CD8-positive, alpha-beta memory T cell (primary cell): ENCODE measurements at regions not wholly inside any gene's neighbourhood (a gene's known extent, or its start where the extent isn't known, plus 50 kb on each side); places are given as distances from the start of the nearest gene placed in this dataset.
A peak's percentile ranks its signal among the peaks of the same experiment; 100 is the strongest.

Experiments used
- CTCF ChIA-PET: fragments of 350-600 bp; sonication (Branson Sonifier 250); formaldehyde crosslinking; loops from one replicate; lab custom pipeline; 2021; ENCODE audit warnings: antibody characterized with exemption; lab: Charles Lee
- POLR2A ChIA-PET: fragments of 350-600 bp; sonication (Branson Sonifier 250); formaldehyde crosslinking; loops from one replicate; lab custom pipeline; 2021; ENCODE audit warnings: antibody characterized with exemption; lab: Charles Lee
- DNase-seq, 5 donors: peaks; one replicate each; pipeline versions ENCODE4 v3.0.0 to v3.0.0-alpha.2; 2020 to 2022; ENCODE audit warnings: mixed read lengths in 1 of 5
- H3K27ac ChIP-seq: one replicate; pipeline ENCODE4 v1.7.0; 2013; ENCODE audit warnings: low read depth, mild to moderate bottlenecking, low read length, moderate library complexity
- H3K27me3 ChIP-seq: 2 replicates; pipeline ENCODE4 v1.7.0; 2013; ENCODE audit warnings: low read length, mild to moderate bottlenecking; ENCODE audit not compliant: insufficient read depth, poor library complexity, severe bottlenecking
- H3K36me3 ChIP-seq: 2 replicates; pipeline ENCODE4 v1.7.0; 2013; ENCODE audit warnings: mild to moderate bottlenecking, low read length, moderate library complexity; ENCODE audit not compliant: insufficient read depth
- H3K4me1 ChIP-seq: 2 replicates; pipeline ENCODE4 v1.7.0; 2013; ENCODE audit warnings: mild to moderate bottlenecking, low read length, moderate library complexity; ENCODE audit not compliant: insufficient read depth
- H3K4me3 ChIP-seq: 2 replicates; pipeline ENCODE4 v1.7.0; 2013; ENCODE audit warnings: mild to moderate bottlenecking, low read length
- H3K9me3 ChIP-seq: 2 replicates; pipeline ENCODE4 v1.7.0; 2013; ENCODE audit warnings: mild to moderate bottlenecking, low read length
- H3K27ac Mint-ChIP-seq, 8 donors: one replicate each; pipeline ENCODE4 v1.8.0; 2020 to 2021; ENCODE audit warnings: mixed read lengths in 8 of 8, mild to moderate bottlenecking in 6 of 8, inconsistent platforms in 3 of 8, moderate library complexity in 3 of 8
- H3K27me3 Mint-ChIP-seq, 2 donors: one replicate each; pipeline ENCODE4 v1.8.0; 2020 to 2021; ENCODE audit warnings: mixed read lengths in 2 of 2, mild to moderate bottlenecking in 1 of 2, moderate library complexity in 1 of 2
- H3K36me3 Mint-ChIP-seq, 3 donors: one replicate each; pipeline ENCODE4 v1.8.0; 2020 to 2021; ENCODE audit warnings: mixed read lengths in 3 of 3, inconsistent platforms in 1 of 3, mild to moderate bottlenecking in 1 of 3
- H3K4me1 Mint-ChIP-seq, 3 donors: one replicate each; pipeline ENCODE4 v1.8.0; 2020 to 2021; ENCODE audit warnings: mixed read lengths in 3 of 3, inconsistent platforms in 1 of 3, mild to moderate bottlenecking in 1 of 3
- H3K4me3 Mint-ChIP-seq, 7 donors: one replicate each; pipeline ENCODE4 v1.8.0; 2020 to 2021; ENCODE audit warnings: mixed read lengths in 7 of 7, mild to moderate bottlenecking in 6 of 7, moderate library complexity in 4 of 7, inconsistent platforms in 2 of 7
- H3K9me3 Mint-ChIP-seq, 5 donors: one replicate each; pipeline ENCODE4 v1.8.0; 2020 to 2022; ENCODE audit warnings: mixed read lengths in 5 of 5, mild to moderate bottlenecking in 3 of 5, moderate library complexity in 2 of 5, inconsistent platforms in 1 of 5

GRCh38 chr2:12096788-12097449 lies 350.5 kb downstream of the LPIN1 start:
- Mint-ChIP-seq H3K36me3 (peaks cover 0 to 9% (median 7%) of the 10 kb centered on the region in 3 donors), H3K27me3 (peaks cover 5 to 6% of the 10 kb centered on the region in 2 donors), H3K27ac (no peak overlapping the region), H3K9me3 (no peaks in the 10 kb centered on the region), H3K4me1 (peaks cover 0 to 10% (median 6%) of the 10 kb centered on the region in 3 donors), H3K4me3 (no peak overlapping the region)
- Histone ChIP-seq H3K27ac (no peak overlapping the region), H3K9me3 (no peaks in the 10 kb centered on the region), H3K4me3 (no peak overlapping the region), H3K27me3 (no peaks in the 10 kb centered on the region), H3K4me1 (no peaks in the 10 kb centered on the region), H3K36me3 (no peaks in the 10 kb centered on the region)
- ChIA-PET CTCF (no interaction called here), POLR2A (no interaction called here)
- DNase-seq: no peak

GRCh38 chr2:12097859-12098258 lies 351.4 kb downstream of the LPIN1 start:
- Histone ChIP-seq H3K4me1 (no peaks in the 10 kb centered on the region), H3K36me3 (no peaks in the 10 kb centered on the region), H3K9me3 (no peaks in the 10 kb centered on the region), H3K4me3 (no peak overlapping the region), H3K27me3 (no peaks in the 10 kb centered on the region), H3K27ac (no peak overlapping the region)
- H3K4me3 Mint-ChIP-seq: no peak overlapping the region
- no peaks in the 10 kb centered on the region for H3K9me3 Mint-ChIP-seq
- no peak for DNase-seq
- ChIA-PET POLR2A (no interaction called here), CTCF (no interaction called here)
- peaks cover 0 to 10% (median 7%) of the 10 kb centered on the region in 3 donors for H3K4me1 Mint-ChIP-seq
- peaks cover 5 to 6% of the 10 kb centered on the region in 2 donors for H3K27me3 Mint-ChIP-seq
- no peak overlapping the region for H3K27ac Mint-ChIP-seq
- peaks cover 0 to 6% (median 5%) of the 10 kb centered on the region in 3 donors for H3K36me3 Mint-ChIP-seq

GRCh38 chr2:12099374-12099773 lies 352.9 kb downstream of the LPIN1 start:
- Histone ChIP-seq H3K27ac (no peak overlapping the region), H3K9me3 (no peaks in the 10 kb centered on the region), H3K36me3 (no peaks in the 10 kb centered on the region), H3K27me3 (no peaks in the 10 kb centered on the region), H3K4me1 (no peaks in the 10 kb centered on the region), H3K4me3 (no peak overlapping the region)
- Mint-ChIP-seq H3K4me3 (no peak overlapping the region), H3K36me3 (peaks cover 0 to 3% (median under 1%) of the 10 kb centered on the region in 3 donors), H3K9me3 (no peaks in the 10 kb centered on the region), H3K4me1 (peaks cover 0 to 10% (median 7%) of the 10 kb centered on the region in 3 donors), H3K27me3 (peaks cover 0 to 3% of the 10 kb centered on the region in 2 donors), H3K27ac (no peak overlapping the region)
- no peak for DNase-seq
- POLR2A ChIA-PET: no interaction called here
- CTCF ChIA-PET: no interaction called here

GRCh38 chr2:12102679-12103078 lies 356.2 kb downstream of the LPIN1 start:
- H3K4me1 Mint-ChIP-seq: peaks cover 7 to 14% (median 7%) of the 10 kb centered on the region in 3 donors
- Histone ChIP-seq H3K36me3 (no peaks in the 10 kb centered on the region), H3K9me3 (no peaks in the 10 kb centered on the region), H3K4me1 (no peaks in the 10 kb centered on the region), H3K27me3 (no peaks in the 10 kb centered on the region), H3K27ac (no peak overlapping the region), H3K4me3 (no peak overlapping the region)
- no peaks in the 10 kb centered on the region for H3K9me3 Mint-ChIP-seq
- ChIA-PET POLR2A (no interaction called here), CTCF (interaction anchor here (1.4 kb wide), 1 partner anchor 12 kb away, joined by 3 read pairs; no protein-coding TSS in a partner anchor)
- H3K27me3 Mint-ChIP-seq: peaks cover 0 to 2% of the 10 kb centered on the region in 2 donors
- peak overlapping the region in 1 of 8 donors; percentile 35 for H3K27ac Mint-ChIP-seq
- no peak overlapping the region for H3K4me3 Mint-ChIP-seq
- H3K36me3 Mint-ChIP-seq: peaks cover 0 to 3% (median 0%) of the 10 kb centered on the region in 3 donors
- DNase-seq: no peak

GRCh38 chr2:12105180-12105579 lies 358.7 kb downstream of the LPIN1 start:
- POLR2A ChIA-PET: no interaction called here
- no peak overlapping the region for H3K4me3 Mint-ChIP-seq
- peaks cover 12 to 22% (median 20%) of the 10 kb centered on the region in 3 donors for H3K4me1 Mint-ChIP-seq

GRCh38 chr2:12106440-12107080 lies 360.1 kb downstream of the LPIN1 start:
- no peaks in the 10 kb centered on the region for H3K36me3 ChIP-seq
- Mint-ChIP-seq H3K4me3 (no peak overlapping the region), H3K27ac (no peak overlapping the region), H3K9me3 (no peaks in the 10 kb centered on the region), H3K4me1 (peaks cover 18 to 35% (median 31%) of the 10 kb centered on the region in 3 donors), H3K36me3 (peaks cover 0 to 3% (median 0%) of the 10 kb centered on the region in 3 donors), H3K27me3 (no peaks in the 10 kb centered on the region)
- H3K27me3 ChIP-seq: no peaks in the 10 kb centered on the region
- H3K9me3 ChIP-seq: no peaks in the 10 kb centered on the region
- ChIA-PET CTCF (no interaction called here), POLR2A (no interaction called here)
- no peak overlapping the region for H3K27ac ChIP-seq
- no peak for DNase-seq
- no peak overlapping the region for H3K4me3 ChIP-seq
- peaks cover 27% of the 10 kb centered on the region for H3K4me1 ChIP-seq

More at GRCh38 chr2:12105180-12105579, 358.7 kb downstream of the LPIN1 start:
- Mint-ChIP-seq H3K9me3 (no peaks in the 10 kb centered on the region), H3K27ac (no peak overlapping the region), H3K27me3 (no peaks in the 10 kb centered on the region), H3K36me3 (peaks cover 0 to 3% (median 0%) of the 10 kb centered on the region in 3 donors)
- no peak overlapping the region for H3K4me3 ChIP-seq
- H3K36me3 ChIP-seq: no peaks in the 10 kb centered on the region
- H3K4me1 ChIP-seq: peaks cover 14% of the 10 kb centered on the region
- no peak overlapping the region for H3K27ac ChIP-seq
- H3K9me3 ChIP-seq: no peaks in the 10 kb centered on the region
- DNase-seq: no peak
- no peaks in the 10 kb centered on the region for H3K27me3 ChIP-seq
- CTCF ChIA-PET: no interaction called here

- ChIA-PET POLR2A (no interaction called here), CTCF (no interaction called here)
Measured at GRCh38 chr2:12107321-12107720, 360.9 kb downstream of the LPIN1 start.

GRCh38 chr2:12107939-12108338 lies 361.5 kb downstream of the LPIN1 start:
- Mint-ChIP-seq H3K36me3 (peaks cover 0 to 4% (median 0%) of the 10 kb centered on the region in 3 donors), H3K4me3 (no peak overlapping the region), H3K4me1 (peaks cover 14 to 34% (median 31%) of the 10 kb centered on the region in 3 donors), H3K27me3 (no peaks in the 10 kb centered on the region), H3K27ac (no peak overlapping the region), H3K9me3 (no peaks in the 10 kb centered on the region)
- H3K27me3 ChIP-seq: no peaks in the 10 kb centered on the region
- ChIA-PET POLR2A (no interaction called here), CTCF (no interaction called here)
- H3K9me3 ChIP-seq: no peaks in the 10 kb centered on the region
- no peaks in the 10 kb centered on the region for H3K36me3 ChIP-seq
- no peak overlapping the region for H3K4me3 ChIP-seq
- H3K27ac ChIP-seq: no peak overlapping the region
- H3K4me1 ChIP-seq: peaks cover 27% of the 10 kb centered on the region
- no peak for DNase-seq

More at GRCh38 chr2:12107321-12107720, 360.9 kb downstream of the LPIN1 start:
- H3K27me3 ChIP-seq: no peaks in the 10 kb centered on the region
- H3K27ac Mint-ChIP-seq: no peak overlapping the region
- H3K4me1 Mint-ChIP-seq: peaks cover 14 to 34% (median 31%) of the 10 kb centered on the region in 3 donors
- H3K36me3 Mint-ChIP-seq: no peaks in the 10 kb centered on the region
- no peak for DNase-seq
- H3K27me3 Mint-ChIP-seq: no peaks in the 10 kb centered on the region
- no peak overlapping the region for H3K4me3 ChIP-seq
- no peak overlapping the region for H3K27ac ChIP-seq
- H3K4me3 Mint-ChIP-seq: no peak overlapping the region
- H3K4me1 ChIP-seq: peaks cover 27% of the 10 kb centered on the region
- no peaks in the 10 kb centered on the region for H3K9me3 Mint-ChIP-seq
- no peaks in the 10 kb centered on the region for H3K9me3 ChIP-seq
- H3K36me3 ChIP-seq: no peaks in the 10 kb centered on the region
